GM19372 (cell line): ENCODE measurements at regions not wholly inside any gene's neighbourhood (a gene's known extent, or its start where the extent isn't known, plus 50 kb on each side); places are given as distances from the start of the nearest gene placed in this dataset.

Experiments
- ATAC-seq: cut with Tn5 transposase; IDR thresholded peaks from one replicate; pipeline ENCODE4 v1.9.1; 2021; ENCODE audit warnings: mild to moderate bottlenecking, low read depth, moderate library complexity; ENCODE audit not compliant: unreplicated experiment

GRCh38 chr14:84792722-84793410 is 737.1 kb upstream of the FLRT2 start:
- no peak for ATAC-seq

GRCh38 chr14:84797326-84797725 is 732.6 kb upstream of the FLRT2 start:
- no peak for ATAC-seq

- no peak for ATAC-seq
Measured at GRCh38 chr14:84804468-84804867, 725.5 kb upstream of the FLRT2 start.

- ATAC-seq: no peak
Measured at GRCh38 chr14:84804895-84805294, 725.0 kb upstream of the FLRT2 start.

GRCh38 chr14:84806181-84806580 is 723.8 kb upstream of the FLRT2 start:
- ATAC-seq: no peak

- no peak for ATAC-seq
Measured at GRCh38 chr14:84806622-84807021, 723.3 kb upstream of the FLRT2 start.

GRCh38 chr14:84807673-84808072 is 722.3 kb upstream of the FLRT2 start:
- ATAC-seq: no peak

- no peak for ATAC-seq
Measured at GRCh38 chr14:84809158-84809557, 720.8 kb upstream of the FLRT2 start.

GRCh38 chr14:84814391-84814790 is 715.6 kb upstream of the FLRT2 start:
- ATAC-seq: no peak

- no peak for ATAC-seq
Measured at GRCh38 chr14:84819528-84819927, 710.4 kb upstream of the FLRT2 start.

- ATAC-seq: no peak
Measured at GRCh38 chr14:84825481-84826251, 704.3 kb upstream of the FLRT2 start.

GRCh38 chr14:84826294-84826693 is 703.6 kb upstream of the FLRT2 start:
- no peak for ATAC-seq

GRCh38 chr14:84850595-84850994 is 679.3 kb upstream of the FLRT2 start:
- ATAC-seq: no peak

GRCh38 chr14:84856751-84857534 is 673.0 kb upstream of the FLRT2 start:
- no peak for ATAC-seq

- no peak for ATAC-seq
Measured at GRCh38 chr14:84857571-84857970, 672.4 kb upstream of the FLRT2 start.

- no peak for ATAC-seq
Measured at GRCh38 chr14:84859116-84859515, 670.8 kb upstream of the FLRT2 start.

GRCh38 chr14:84864548-84865271 is 665.2 kb upstream of the FLRT2 start:
- no peak for ATAC-seq

- no peak for ATAC-seq
Measured at GRCh38 chr14:84871734-84872133, 658.2 kb upstream of the FLRT2 start.

- ATAC-seq: no peak
Measured at GRCh38 chr14:84874436-84874835, 655.5 kb upstream of the FLRT2 start.

GRCh38 chr14:84877061-84877460 is 652.9 kb upstream of the FLRT2 start:
- no peak for ATAC-seq

- no peak for ATAC-seq
Measured at GRCh38 chr14:84882830-84883229, 647.1 kb upstream of the FLRT2 start.
